H1 (cell line): ENCODE measurements at regions not wholly inside any gene's neighbourhood (a gene's known extent, or its start where the extent isn't known, plus 50 kb on each side); places are given as distances from the start of the nearest gene placed in this dataset.

Experiments
- EZH2 ChIP-seq: fragments of 200-600 bp; sonication (generic); IDR thresholded peaks from 2 replicates; pipeline ENCODE4 v1.7.1; 2012; ENCODE audit warnings: low read depth, mild to moderate bottlenecking, moderate library complexity, low read length, inconsistent platforms; ENCODE audit not compliant: severe bottlenecking
- HDAC6 ChIP-seq: IDR thresholded peaks from one replicate; pipeline ENCODE4 v1.7.1; 2012; ENCODE audit warnings: low read depth, mild to moderate bottlenecking, inconsistent platforms, low read length, moderate library complexity
- JUND ChIP-seq: IDR thresholded peaks from 2 replicates; pipeline ENCODE4 v1.6.1; 2011; ENCODE audit warnings: mild to moderate bottlenecking, improper control_type of control experiment, low read length
- NRF1 ChIP-seq: IDR thresholded peaks from 2 replicates; pipeline ENCODE4 v1.6.1; 2011; ENCODE audit warnings: mild to moderate bottlenecking, low read depth, low read length, improper control_type of control experiment
- PHF8 ChIP-seq: fragments of 200-600 bp; sonication (generic); conservative IDR thresholded peaks from 2 replicates; pipeline ENCODE4 v1.7.1; 2012; ENCODE audit warnings: low read depth, mild to moderate bottlenecking, inconsistent platforms, low read length, moderate library complexity
- TF ChIP-seq, protein P1 (sequence below), 3 experiments: IDR thresholded peaks; 1 replicate in 2 of 3; 2 replicates in 1 of 3; pipeline versions ENCODE4 v1.5.1 to v1.6.1; 2011; ENCODE audit warnings: low read length in 3 of 3, mild to moderate bottlenecking in 3 of 3, inconsistent platforms in 2 of 3, low read depth in 1 of 3, moderate library complexity in 1 of 3; ENCODE audit not compliant: insufficient read depth in 1 of 3; ENCODE audit errors: control extremely low read depth in 1 of 3

DNA sequence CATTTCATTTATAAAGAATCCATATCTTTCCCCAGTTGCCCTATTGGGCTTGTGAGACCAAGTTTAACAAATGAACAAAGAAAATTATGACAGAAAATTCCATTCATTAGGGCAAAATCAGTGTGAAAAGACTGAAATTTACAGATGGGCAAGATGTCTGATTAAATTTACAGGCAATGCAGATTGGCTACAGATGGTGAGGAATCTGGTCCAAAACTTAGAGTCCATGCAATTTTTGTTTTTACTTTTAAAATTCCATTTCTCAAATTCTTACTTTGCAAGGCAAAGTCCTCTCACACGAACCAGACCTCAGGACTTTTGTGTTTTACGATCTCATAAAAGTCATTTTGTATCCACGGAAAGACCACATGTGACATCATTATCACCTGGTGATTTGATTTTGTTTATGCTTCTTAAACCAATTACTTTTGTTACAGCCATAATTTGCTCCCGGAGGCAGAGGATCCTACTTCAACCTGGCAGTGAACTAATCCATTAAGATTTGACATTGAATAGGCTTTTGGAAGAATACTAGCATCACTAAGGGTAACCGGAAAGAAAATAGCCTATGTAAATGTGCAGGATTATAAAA lies 843.7 kb upstream of the CHORDC1 start:
- TF ChIP-seq EZH2, result no peak
- TF ChIP-seq HDAC6, result no peak
- TF ChIP-seq NRF1, result no peak
- no peak for TF ChIP-seq PHF8
- TF ChIP-seq, protein P1, sequence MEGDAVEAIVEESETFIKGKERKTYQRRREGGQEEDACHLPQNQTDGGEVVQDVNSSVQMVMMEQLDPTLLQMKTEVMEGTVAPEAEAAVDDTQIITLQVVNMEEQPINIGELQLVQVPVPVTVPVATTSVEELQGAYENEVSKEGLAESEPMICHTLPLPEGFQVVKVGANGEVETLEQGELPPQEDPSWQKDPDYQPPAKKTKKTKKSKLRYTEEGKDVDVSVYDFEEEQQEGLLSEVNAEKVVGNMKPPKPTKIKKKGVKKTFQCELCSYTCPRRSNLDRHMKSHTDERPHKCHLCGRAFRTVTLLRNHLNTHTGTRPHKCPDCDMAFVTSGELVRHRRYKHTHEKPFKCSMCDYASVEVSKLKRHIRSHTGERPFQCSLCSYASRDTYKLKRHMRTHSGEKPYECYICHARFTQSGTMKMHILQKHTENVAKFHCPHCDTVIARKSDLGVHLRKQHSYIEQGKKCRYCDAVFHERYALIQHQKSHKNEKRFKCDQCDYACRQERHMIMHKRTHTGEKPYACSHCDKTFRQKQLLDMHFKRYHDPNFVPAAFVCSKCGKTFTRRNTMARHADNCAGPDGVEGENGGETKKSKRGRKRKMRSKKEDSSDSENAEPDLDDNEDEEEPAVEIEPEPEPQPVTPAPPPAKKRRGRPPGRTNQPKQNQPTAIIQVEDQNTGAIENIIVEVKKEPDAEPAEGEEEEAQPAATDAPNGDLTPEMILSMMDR (IDR thresholded peaks at IDR 0.05; ENCODE audit: control extremely low read depth in 1 of 3, insufficient read depth in 1 of 3, low read depth in 1 of 3, low read length in 3 of 3), result no peak
- TF ChIP-seq JUND, result no peak
